GM13977 (cell line): ENCODE measurements at regions not wholly inside any gene's neighbourhood (a gene's known extent, or its start where the extent isn't known, plus 50 kb on each side); places are given as distances from the start of the nearest gene placed in this dataset.
A peak's percentile ranks its signal among the peaks of the same experiment; 100 is the strongest.

Source experiments
- DNase-seq: peaks from one replicate; pipeline ENCODE4 v3.0.0; 2012; ENCODE audit warnings: low spot score
- CTCF ChIP-seq: IDR thresholded peaks from 2 replicates; pipeline ENCODE4 v1.5.1; 2012; ENCODE audit warnings: mild to moderate bottlenecking, control low read depth; ENCODE audit not compliant: insufficient read depth; ENCODE audit errors: extremely low read depth, missing control alignments
- in situ Hi-C: fragments of 300-500 bp; cut with MboI; formaldehyde crosslinking; loops from one replicate; pipeline ENCODE4 v1.12.0; 2022; ENCODE audit warnings: low sequenced_read_pairs, low pct_unique_long_range_greater_than_20kb, mixed read lengths, inconsistent platforms; ENCODE audit not compliant: unreplicated experiment

GRCh38 chr6:163651426-163651825, 236.9 kb downstream of the QKI start:
- in situ Hi-C loops: no loop called here
- no peak for DNase-seq
- no peak for TF ChIP-seq CTCF

GRCh38 chr6:163648868-163649267, 234.3 kb downstream of the QKI start:
- in situ Hi-C loops: no loop called here
- no peak for DNase-seq
- no peak for TF ChIP-seq CTCF

- DNase-seq: no peak
- in situ Hi-C loops: no loop called here
- TF ChIP-seq CTCF: no peak
These were observed 233.1 kb downstream of the QKI start for GRCh38 chr6:163647624-163648023.

GRCh38 chr6:163646866-163647265, 232.3 kb downstream of the QKI start:
- in situ Hi-C loops: no loop called here
- no peak for TF ChIP-seq CTCF
- no peak for DNase-seq

- in situ Hi-C loops: no loop called here
- TF ChIP-seq CTCF: no peak
- no peak for DNase-seq
These were observed 231.6 kb downstream of the QKI start for GRCh38 chr6:163646133-163646532.

GRCh38 chr6:163645560-163645959, 231.0 kb downstream of the QKI start:
- DNase-seq: peak; percentile 52
- in situ Hi-C loops: no loop called here
- TF ChIP-seq CTCF: no peak

- no peak for TF ChIP-seq CTCF
- no peak for DNase-seq
- in situ Hi-C loops: no loop called here
These were observed 229.3 kb downstream of the QKI start for GRCh38 chr6:163643866-163644265.
